ENCODE measurements at regions not wholly inside any gene's neighbourhood (a gene's known extent, or its start where the extent isn't known, plus 50 kb on each side); places are given as distances from the start of the nearest gene placed in this dataset.
"Not testable (repeated sequence)": the region's sequence is repeated elsewhere in the genome, so short reads cannot be mapped to it uniquely, and the experiment has no call there.

GRCh38 chr5:42949348-42950115 is 90.6 kb downstream of the ANXA2R start:
- DNase-seq: peak in 1 of 2 donors; percentile 9

GRCh38 chr5:42948961-42949347 is 91.2 kb downstream of the ANXA2R start:
- DNase-seq: no peak

- no peak for DNase-seq
Measured at GRCh38 chr5:42944989-42945388, 95.1 kb downstream of the ANXA2R start.

- no peak for DNase-seq
Measured at GRCh38 chr5:42943931-42944631, 96.0 kb downstream of the ANXA2R start.

- no peak for DNase-seq
Measured at GRCh38 chr5:42940853-42941252, 99.3 kb downstream of the ANXA2R start.

GRCh38 chr5:42932011-42932410 is 108.1 kb downstream of the ANXA2R start:
- DNase-seq: not testable (repeated sequence)

GRCh38 chr5:42931451-42931850 is 108.7 kb downstream of the ANXA2R start:
- not testable (repeated sequence) for DNase-seq

- no peak for DNase-seq
Measured at GRCh38 chr5:42930934-42931333, 109.2 kb downstream of the ANXA2R start.

- no peak for DNase-seq
Measured at GRCh38 chr5:42929871-42930270, 110.2 kb downstream of the ANXA2R start.

- no peak for DNase-seq
Measured at GRCh38 chr5:42927730-42928129, 112.4 kb downstream of the ANXA2R start.

- no peak for DNase-seq
Measured at GRCh38 chr5:42924686-42925085, 113.0 kb upstream of the SELENOP start.

GRCh38 chr5:42924226-42924625 is 112.5 kb upstream of the SELENOP start:
- no peak for DNase-seq

GRCh38 chr5:42923710-42924109 is 112.0 kb upstream of the SELENOP start:
- no peak for DNase-seq

- DNase-seq: no peak
Measured at GRCh38 chr5:42919600-42919999, 107.9 kb upstream of the SELENOP start.

GRCh38 chr5:42915306-42915866 is 103.7 kb upstream of the SELENOP start:
- no peak for DNase-seq

GRCh38 chr5:42912184-42912798 is 100.6 kb upstream of the SELENOP start:
- DNase-seq: no peak

GRCh38 chr5:42908509-42909488 is 97.1 kb upstream of the SELENOP start:
- peak; percentile 80 to 88 for DNase-seq

- no peak for DNase-seq
Measured at GRCh38 chr5:42908086-42908485, 96.4 kb upstream of the SELENOP start.

- no peak for DNase-seq
Measured at GRCh38 chr5:42905827-42906226, 94.1 kb upstream of the SELENOP start.

GRCh38 chr5:42900734-42901133 is 89.0 kb upstream of the SELENOP start:
- DNase-seq: no peak

GRCh38 chr5:42898760-42899159 is 87.1 kb upstream of the SELENOP start:
- DNase-seq: no peak

- no peak for DNase-seq
Measured at GRCh38 chr5:42896523-42896922, 84.8 kb upstream of the SELENOP start.
